ENCODE measurements at regions not wholly inside any gene's neighbourhood (a gene's known extent, or its start where the extent isn't known, plus 50 kb on each side); places are given as distances from the start of the nearest gene placed in this dataset.
"Not testable (repeated sequence)": the region's sequence is repeated elsewhere in the genome, so short reads cannot be mapped to it uniquely, and the experiment has no call there.

- no peak for DNase-seq
Measured at GRCh38 chr11:128151338-128151737, 436.0 kb downstream of the ETS1 start.

GRCh38 chr11:128148208-128148607 is 439.1 kb downstream of the ETS1 start:
- no peak for DNase-seq

- no peak for DNase-seq
Measured at GRCh38 chr11:128146926-128147605, 440.3 kb downstream of the ETS1 start.

- not testable (repeated sequence) for DNase-seq
Measured at GRCh38 chr11:128140293-128140692, 447.1 kb downstream of the ETS1 start.

GRCh38 chr11:128135451-128135850 is 451.9 kb downstream of the ETS1 start:
- DNase-seq: no peak

- DNase-seq: no peak
Measured at GRCh38 chr11:128133501-128133900, 453.9 kb downstream of the ETS1 start.

- DNase-seq: no peak
Measured at GRCh38 chr11:128130052-128130451, 457.3 kb downstream of the ETS1 start.

GRCh38 chr11:128125723-128126122 is 461.6 kb downstream of the ETS1 start:
- DNase-seq: no peak

- no peak for DNase-seq
Measured at GRCh38 chr11:128116885-128117284, 470.5 kb downstream of the ETS1 start.

GRCh38 chr11:128116447-128116846 is 470.9 kb downstream of the ETS1 start:
- DNase-seq: no peak

- no peak for DNase-seq
Measured at GRCh38 chr11:128105950-128106349, 481.4 kb downstream of the ETS1 start.

- no peak for DNase-seq
Measured at GRCh38 chr11:128105511-128105910, 481.8 kb downstream of the ETS1 start.

- no peak for DNase-seq
Measured at GRCh38 chr11:128103278-128103873, 484.0 kb downstream of the ETS1 start.

- no peak for DNase-seq
Measured at GRCh38 chr11:128098781-128099180, 488.6 kb downstream of the ETS1 start.

- no peak for DNase-seq
Measured at GRCh38 chr11:128095466-128095981, 491.8 kb downstream of the ETS1 start.

- no peak for DNase-seq
Measured at GRCh38 chr11:128093689-128094088, 493.7 kb downstream of the ETS1 start.

- DNase-seq: no peak
Measured at GRCh38 chr11:128089962-128090361, 497.4 kb downstream of the ETS1 start.

GRCh38 chr11:128086794-128087193 is 500.6 kb downstream of the ETS1 start:
- DNase-seq: no peak

- no peak for DNase-seq
Measured at GRCh38 chr11:128085276-128085675, 502.1 kb downstream of the ETS1 start.

GRCh38 chr11:128082574-128082973 is 504.8 kb downstream of the ETS1 start:
- DNase-seq: no peak

- no peak for DNase-seq
Measured at GRCh38 chr11:128069665-128070064, 517.7 kb downstream of the ETS1 start.

GRCh38 chr11:128067780-128068179 is 519.6 kb downstream of the ETS1 start:
- no peak for DNase-seq

GRCh38 chr11:128066399-128066798 is 521.0 kb downstream of the ETS1 start:
- no peak for DNase-seq

GRCh38 chr11:128061281-128061871 is 526.0 kb downstream of the ETS1 start:
- DNase-seq: no peak

Data from KG1 (cell line).